ENCODE measurements at regions not wholly inside any gene's neighbourhood (a gene's known extent, or its start where the extent isn't known, plus 50 kb on each side); places are given as distances from the start of the nearest gene placed in this dataset.

DNA sequence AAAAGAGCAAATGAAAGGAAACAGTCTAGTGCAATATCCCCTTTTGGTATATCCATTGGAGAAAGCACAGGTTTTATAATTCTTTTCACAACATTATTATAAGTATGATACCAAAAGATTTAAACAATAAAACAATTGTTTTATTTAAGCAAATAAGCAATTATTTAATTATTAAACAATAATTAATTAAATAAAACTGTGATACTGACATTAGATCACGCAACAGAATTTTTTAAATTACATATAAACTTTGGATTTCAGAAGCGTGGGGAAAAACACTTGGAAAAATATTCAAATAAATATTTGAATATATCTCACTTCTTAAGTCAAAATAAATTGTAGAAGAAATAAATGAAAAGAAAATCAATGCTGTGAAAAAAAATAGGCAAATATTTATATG is 76.2 kb upstream of the STXBP5 start:
- DNase-seq (ENCODE audit: low read depth in 3 of 3) = no peak

- DNase-seq (ENCODE audit: low read depth in 3 of 3) = no peak
Measured at GRCh38 chr6:147131532-147132128, 72.6 kb upstream of the STXBP5 start.

GRCh38 chr6:147132889-147133288 is 71.3 kb upstream of the STXBP5 start:
- no peak for DNase-seq (ENCODE audit: low read depth in 3 of 3)

DNA sequence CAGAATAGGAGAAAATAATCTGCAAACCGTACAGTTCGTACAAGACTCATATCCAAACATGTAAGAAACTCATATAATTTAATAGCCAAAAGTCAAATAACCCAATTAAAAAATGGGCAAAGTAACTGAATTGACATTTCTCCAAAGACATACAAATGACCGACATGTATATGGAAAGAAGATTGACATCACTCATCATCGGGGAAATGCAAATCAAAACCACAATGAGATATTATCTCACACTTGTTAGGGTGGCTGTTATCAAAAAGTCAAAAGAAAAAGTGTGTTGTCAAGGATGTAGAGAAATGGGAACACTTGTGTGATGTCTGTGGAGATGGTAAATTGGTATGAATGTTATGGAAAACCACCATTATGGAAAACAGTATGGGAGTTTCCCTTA is 70.5 kb upstream of the STXBP5 start:
- no peak for DNase-seq (ENCODE audit: low read depth in 3 of 3)

DNA sequence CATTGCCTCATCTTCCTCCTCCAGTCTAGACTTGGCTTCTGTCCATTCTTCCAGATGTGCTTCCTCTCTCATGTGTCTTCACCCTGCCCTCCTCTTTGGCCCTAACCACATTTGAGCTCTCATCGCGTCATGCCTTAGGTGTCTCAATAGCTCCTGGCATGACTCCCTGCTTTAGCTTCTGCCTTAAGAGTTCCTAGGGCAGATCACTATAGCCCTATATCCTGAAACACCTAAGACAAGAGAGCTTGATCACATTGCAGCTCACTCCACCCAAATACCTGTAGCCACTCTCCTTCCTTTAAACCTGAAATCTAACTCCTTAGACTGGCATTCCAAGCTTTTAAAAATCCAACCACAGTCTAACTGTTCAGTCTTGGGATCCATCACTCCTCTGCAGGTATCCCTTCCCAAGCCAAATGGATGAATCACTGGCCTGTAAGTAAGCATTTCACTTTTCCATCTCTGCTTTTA is 69.0 kb upstream of the STXBP5 start:
- DNase-seq (ENCODE audit: low read depth in 3 of 3) = no peak

DNA sequence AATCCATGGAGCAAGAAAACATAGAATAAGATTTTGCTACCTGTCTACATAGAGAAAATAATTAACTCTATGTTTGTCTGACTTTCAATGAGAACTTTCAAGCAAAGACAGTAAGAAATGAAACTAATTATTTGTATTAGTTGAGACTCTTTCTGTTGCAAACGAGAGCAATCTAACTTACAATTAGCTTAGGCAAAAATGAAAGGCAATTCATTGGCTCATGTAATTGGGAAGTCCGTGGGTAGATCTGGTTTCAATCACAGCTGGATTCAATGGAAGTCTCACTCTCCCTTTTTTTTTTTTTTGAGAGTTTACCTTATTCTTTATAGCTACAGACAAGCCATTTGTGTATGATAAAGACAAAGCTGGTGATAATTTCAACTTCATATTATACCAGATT is 68.2 kb upstream of the STXBP5 start:
- DNase-seq (ENCODE audit: low read depth in 3 of 3) = no peak

DNA sequence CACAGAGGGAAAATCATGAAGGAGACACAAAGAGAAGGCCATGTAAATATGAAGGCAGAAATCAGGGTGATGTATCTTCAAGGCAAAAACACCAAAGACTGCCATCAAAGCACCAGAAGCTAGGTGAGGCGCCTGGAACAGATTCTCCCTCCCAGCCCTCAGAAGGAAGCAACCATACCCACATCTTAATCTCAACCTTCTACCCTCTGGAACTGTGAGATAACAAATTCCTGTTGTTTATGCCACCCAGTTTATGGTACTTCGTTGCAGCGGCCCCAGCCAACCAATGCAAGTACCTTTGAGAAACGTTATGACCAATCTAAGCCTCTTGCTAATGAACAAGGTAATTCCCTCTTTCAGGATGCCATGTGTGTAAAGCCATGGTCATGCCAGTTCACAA is 66.2 kb upstream of the STXBP5 start:
- no peak for DNase-seq (ENCODE audit: low read depth in 3 of 3)

DNA sequence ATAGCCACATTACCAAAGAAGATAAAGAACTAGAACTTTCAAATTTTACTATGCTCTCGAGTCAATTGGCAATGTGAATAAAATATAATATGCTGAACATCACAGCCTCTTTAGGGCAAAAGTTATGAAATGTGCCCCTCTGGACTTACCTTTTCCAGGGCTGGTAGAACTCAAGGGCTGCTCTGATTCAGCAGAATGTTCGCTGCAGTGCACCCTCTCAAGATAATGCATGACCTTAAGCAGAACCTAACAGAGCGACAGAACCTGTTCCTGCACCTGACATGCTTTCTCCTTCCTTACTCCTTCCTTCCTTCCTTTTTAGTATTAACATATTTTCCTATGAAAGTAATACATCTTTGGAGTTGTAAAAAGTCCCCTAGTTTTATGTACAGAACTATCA is 65.4 kb upstream of the STXBP5 start:
- DNase-seq (ENCODE audit: low read depth in 3 of 3) = no peak

DNA sequence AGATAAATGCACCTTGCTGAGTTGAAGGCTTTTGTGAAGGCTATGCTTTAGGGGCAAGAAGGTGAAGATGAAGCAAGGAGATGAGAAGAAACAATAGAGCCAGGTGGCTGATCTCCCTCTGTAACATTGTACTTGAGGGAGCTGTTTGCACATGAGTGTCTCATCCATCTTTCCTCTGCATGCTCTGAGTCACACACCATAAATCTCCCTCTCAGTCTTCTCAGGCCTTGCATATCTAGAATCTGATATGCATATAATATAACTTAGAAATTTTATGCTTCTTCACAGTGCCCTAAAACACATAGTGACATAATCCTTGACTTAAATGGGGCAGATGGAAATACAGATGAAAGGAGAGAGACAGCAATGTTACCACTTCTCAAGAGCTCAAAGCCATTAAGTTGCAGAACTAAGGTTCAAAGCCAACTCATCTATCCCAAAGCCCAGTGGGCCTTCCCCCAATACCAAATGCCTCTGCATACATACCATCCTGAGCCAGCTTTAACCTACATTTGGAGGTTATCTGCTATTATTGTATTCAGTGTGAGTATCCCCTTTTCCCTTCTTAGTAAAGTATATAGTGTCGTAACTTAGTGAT is 62.4 kb upstream of the STXBP5 start:
- no peak for DNase-seq (ENCODE audit: low read depth in 3 of 3)

DNA sequence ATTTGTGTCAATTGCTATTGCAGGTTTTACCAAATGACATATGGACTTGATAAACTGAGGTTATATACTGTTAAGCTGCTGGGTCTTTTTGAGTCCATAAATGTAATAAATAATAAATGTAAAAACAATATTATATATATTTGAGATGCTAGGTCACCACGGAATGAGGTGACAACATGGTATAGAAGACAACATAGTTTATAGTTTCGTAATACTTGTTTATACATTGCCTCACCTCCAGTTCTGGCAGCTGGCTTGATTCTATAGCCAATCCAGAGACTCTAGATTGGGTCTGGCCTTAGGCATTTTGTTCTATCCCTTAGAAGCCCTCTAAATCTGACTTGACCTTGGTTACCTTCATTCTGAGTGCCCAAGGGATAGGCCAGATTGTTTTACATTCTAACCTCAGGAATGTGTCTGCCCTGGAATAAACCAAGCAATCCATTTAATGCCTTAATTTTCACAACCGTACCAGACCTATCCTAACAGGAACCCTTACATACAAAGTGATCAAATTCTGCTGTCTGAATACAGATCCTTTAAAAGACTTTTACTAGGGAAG is 61.5 kb upstream of the STXBP5 start:
- DNase-seq (ENCODE audit: low read depth in 3 of 3) = no peak

GRCh38 chr6:147149092-147149491 is 55.1 kb upstream of the STXBP5 start:
- DNase-seq (ENCODE audit: low read depth in 3 of 3) = no peak

- no peak for DNase-seq (ENCODE audit: low read depth in 3 of 3)
Measured at GRCh38 chr6:147149826-147150225, 54.4 kb upstream of the STXBP5 start.

- DNase-seq (ENCODE audit: low read depth in 3 of 3) = no peak
Measured at GRCh38 chr6:147150293-147150692, 53.9 kb upstream of the STXBP5 start.
